ENCODE measurements at regions not wholly inside any gene's neighbourhood (a gene's known extent, or its start where the extent isn't known, plus 50 kb on each side); places are given as distances from the start of the nearest gene placed in this dataset.

DNA sequence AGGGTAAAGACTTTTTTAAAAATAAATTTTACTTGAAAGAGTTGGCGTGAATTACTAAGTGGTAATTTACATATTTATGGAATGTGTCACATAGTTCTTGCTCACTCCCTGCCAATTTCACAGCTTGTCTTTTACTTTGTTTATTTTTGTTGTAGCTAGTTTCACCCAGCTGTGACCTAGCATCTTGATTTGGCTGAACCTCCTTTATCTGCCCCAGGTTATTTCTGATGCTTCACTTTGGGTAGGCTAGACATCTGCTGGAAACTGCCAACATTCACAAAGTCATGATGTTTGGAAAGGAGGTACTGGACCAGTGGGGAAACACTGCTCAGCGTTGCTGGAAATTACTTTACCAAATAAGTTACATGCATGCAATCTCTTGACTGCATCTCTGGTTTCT is 1676.0 kb upstream of the RAG2 start:
- TF ChIP-seq, protein P1, sequence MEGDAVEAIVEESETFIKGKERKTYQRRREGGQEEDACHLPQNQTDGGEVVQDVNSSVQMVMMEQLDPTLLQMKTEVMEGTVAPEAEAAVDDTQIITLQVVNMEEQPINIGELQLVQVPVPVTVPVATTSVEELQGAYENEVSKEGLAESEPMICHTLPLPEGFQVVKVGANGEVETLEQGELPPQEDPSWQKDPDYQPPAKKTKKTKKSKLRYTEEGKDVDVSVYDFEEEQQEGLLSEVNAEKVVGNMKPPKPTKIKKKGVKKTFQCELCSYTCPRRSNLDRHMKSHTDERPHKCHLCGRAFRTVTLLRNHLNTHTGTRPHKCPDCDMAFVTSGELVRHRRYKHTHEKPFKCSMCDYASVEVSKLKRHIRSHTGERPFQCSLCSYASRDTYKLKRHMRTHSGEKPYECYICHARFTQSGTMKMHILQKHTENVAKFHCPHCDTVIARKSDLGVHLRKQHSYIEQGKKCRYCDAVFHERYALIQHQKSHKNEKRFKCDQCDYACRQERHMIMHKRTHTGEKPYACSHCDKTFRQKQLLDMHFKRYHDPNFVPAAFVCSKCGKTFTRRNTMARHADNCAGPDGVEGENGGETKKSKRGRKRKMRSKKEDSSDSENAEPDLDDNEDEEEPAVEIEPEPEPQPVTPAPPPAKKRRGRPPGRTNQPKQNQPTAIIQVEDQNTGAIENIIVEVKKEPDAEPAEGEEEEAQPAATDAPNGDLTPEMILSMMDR (IDR thresholded peaks at IDR 0.05), result no peak
- TF ChIP-seq POLR2A (IDR thresholded peaks at IDR 0.05), result no peak
